ENCODE measurements at regions not wholly inside any gene's neighbourhood (a gene's known extent, or its start where the extent isn't known, plus 50 kb on each side); places are given as distances from the start of the nearest gene placed in this dataset.

GRCh38 chr6:43861212-43861894, 91.3 kb downstream of the VEGFA start:
- no peak for DNase-seq

- no peak for DNase-seq
These were observed 90.3 kb downstream of the VEGFA start for GRCh38 chr6:43860285-43860684.

GRCh38 chr6:43859213-43859612, 89.2 kb downstream of the VEGFA start:
- DNase-seq, result no peak

GRCh38 chr6:43858161-43859153, 88.4 kb downstream of the VEGFA start:
- no peak for DNase-seq

GRCh38 chr6:43856005-43856765, 86.2 kb downstream of the VEGFA start:
- DNase-seq, result no peak

GRCh38 chr6:43855247-43855646, 85.2 kb downstream of the VEGFA start:
- DNase-seq, result no peak

- DNase-seq, result no peak
These were observed 83.1 kb downstream of the VEGFA start for GRCh38 chr6:43853066-43853650.

- no peak for DNase-seq
These were observed 82.4 kb downstream of the VEGFA start for GRCh38 chr6:43852350-43852864.

GRCh38 chr6:43851204-43851865, 81.3 kb downstream of the VEGFA start:
- no peak for DNase-seq

- DNase-seq, result no peak
These were observed 80.5 kb downstream of the VEGFA start for GRCh38 chr6:43850314-43851203.

- no peak for DNase-seq
These were observed 79.8 kb downstream of the VEGFA start for GRCh38 chr6:43849844-43850243.

GRCh38 chr6:43848671-43849391, 78.8 kb downstream of the VEGFA start:
- DNase-seq, result no peak

- no peak for DNase-seq
These were observed 78.0 kb downstream of the VEGFA start for GRCh38 chr6:43847741-43848630.

GRCh38 chr6:43846556-43846955, 76.5 kb downstream of the VEGFA start:
- no peak for DNase-seq

GRCh38 chr6:43845646-43846045, 75.6 kb downstream of the VEGFA start:
- no peak for DNase-seq

GRCh38 chr6:43843669-43844171, 73.7 kb downstream of the VEGFA start:
- no peak for DNase-seq

GRCh38 chr6:43843097-43843645, 73.2 kb downstream of the VEGFA start:
- DNase-seq, result no peak

- no peak for DNase-seq
These were observed 72.3 kb downstream of the VEGFA start for GRCh38 chr6:43842231-43842794.

Measured in SHP77 treated with DMSO at 0.1 percent for 48 hours (cell line).